Upper lobe of right lung (tissue), 1 donor: ENCODE measurements at regions not wholly inside any gene's neighbourhood (a gene's known extent, or its start where the extent isn't known, plus 50 kb on each side); places are given as distances from the start of the nearest gene placed in this dataset.

Source experiments
- ATAC-seq: fragments of 200-7000 bp; cut with Tn5 transposase; one replicate; pipeline ENCODE4 v1.9.1; 2020; ENCODE audit warnings: mild to moderate bottlenecking, moderate library complexity
- DNase-seq: peaks from one replicate; pipeline ENCODE4 v3.0.0-alpha.2; 2020
- H3K27ac ChIP-seq: fragments of 200-600 bp; one replicate; pipeline ENCODE4 v1.8.0; 2022
- H3K27me3 ChIP-seq: fragments of 200-600 bp; one replicate; pipeline ENCODE4 v1.8.0; 2022; ENCODE audit warnings: mild to moderate bottlenecking
- H3K36me3 ChIP-seq: fragments of 200-600 bp; one replicate; pipeline ENCODE4 v1.8.0; 2022
- H3K4me1 ChIP-seq: fragments of 200-600 bp; one replicate; pipeline ENCODE4 v1.8.0; 2022
- H3K4me3 ChIP-seq: fragments of 200-600 bp; one replicate; pipeline ENCODE4 v1.8.0; 2022; ENCODE audit warnings: mild to moderate bottlenecking
- H3K9me3 ChIP-seq: fragments of 200-600 bp; one replicate; pipeline ENCODE4 v1.8.0; 2022
- CTCF ChIP-seq: fragments of 200-600 bp; IDR thresholded peaks from one replicate; pipeline ENCODE4 v1.8.0; 2022; ENCODE audit warnings: antibody characterized with exemption
- intact Hi-C: fragments of 100-400 bp; cut with DNase I; formaldehyde crosslinking; loops from one replicate; pipeline ENCODE4 v1.11.0; 2022
- donor health status: DM: no; HTN: yes; CAD: no; lungs with severe emphysema.

GRCh38 chr14:76282581-76282980, 93.4 kb upstream of the ESRRB start:
- TF ChIP-seq CTCF, result no peak
- no peaks in the 10 kb centered on the region for H3K9me3 ChIP-seq
- intact Hi-C loops, result no loop called here
- H3K4me1 ChIP-seq, result no peaks in the 10 kb centered on the region
- ATAC-seq, result no peak
- H3K27ac ChIP-seq, result no peak overlapping the region
- no peak overlapping the region for H3K4me3 ChIP-seq
- DNase-seq, result no peak
- H3K36me3 ChIP-seq, result no peaks in the 10 kb centered on the region
- no peaks in the 10 kb centered on the region for H3K27me3 ChIP-seq

- intact Hi-C loops, result no loop called here
- Histone ChIP-seq H3K4me1 (no peaks in the 10 kb centered on the region), H3K4me3 (no peak overlapping the region), H3K27me3 (no peaks in the 10 kb centered on the region), H3K9me3 (no peaks in the 10 kb centered on the region), H3K27ac (no peak overlapping the region), H3K36me3 (no peaks in the 10 kb centered on the region)
- TF ChIP-seq CTCF, result no peak
- DNase-seq (no peak), ATAC-seq (no peak)
These were observed 88.9 kb upstream of the ESRRB start for GRCh38 chr14:76287063-76287462.

GRCh38 chr14:76289276-76289675, 86.7 kb upstream of the ESRRB start:
- no peak for TF ChIP-seq CTCF

GRCh38 chr14:76292561-76292960, 83.4 kb upstream of the ESRRB start:
- ATAC-seq (no peak), DNase-seq (no peak)
- Histone ChIP-seq H3K4me1 (no peaks in the 10 kb centered on the region), H3K27me3 (no peaks in the 10 kb centered on the region), H3K9me3 (no peaks in the 10 kb centered on the region), H3K27ac (no peak overlapping the region), H3K36me3 (no peaks in the 10 kb centered on the region), H3K4me3 (no peak overlapping the region)
- intact Hi-C loops, result no loop called here
- TF ChIP-seq CTCF, result no peak

More at GRCh38 chr14:76289276-76289675, 86.7 kb upstream of the ESRRB start:
- ATAC-seq (no peak), DNase-seq (no peak)
- no peaks in the 10 kb centered on the region for H3K4me1 ChIP-seq
- intact Hi-C loops, result no loop called here
- H3K27me3 ChIP-seq, result no peaks in the 10 kb centered on the region
- no peaks in the 10 kb centered on the region for H3K36me3 ChIP-seq
- H3K9me3 ChIP-seq, result no peaks in the 10 kb centered on the region
- no peak overlapping the region for H3K4me3 ChIP-seq
- H3K27ac ChIP-seq, result no peak overlapping the region

- intact Hi-C loops, result no loop called here
- no peak overlapping the region for H3K27ac ChIP-seq
- no peaks in the 10 kb centered on the region for H3K9me3 ChIP-seq
- DNase-seq (no peak), ATAC-seq (no peak)
- no peak for TF ChIP-seq CTCF
- no peak overlapping the region for H3K4me3 ChIP-seq
- H3K4me1 ChIP-seq, result no peaks in the 10 kb centered on the region
- no peaks in the 10 kb centered on the region for H3K27me3 ChIP-seq
- no peaks in the 10 kb centered on the region for H3K36me3 ChIP-seq
These were observed 82.7 kb upstream of the ESRRB start for GRCh38 chr14:76293221-76293620.

- TF ChIP-seq CTCF, result no peak
- no peak for DNase-seq
These were observed 82.0 kb upstream of the ESRRB start for GRCh38 chr14:76293923-76294322.

More at GRCh38 chr14:76293923-76294322, 82.0 kb upstream of the ESRRB start:
- no peak overlapping the region for H3K4me3 ChIP-seq
- ATAC-seq, result no peak
- intact Hi-C loops, result no loop called here
- no peaks in the 10 kb centered on the region for H3K9me3 ChIP-seq
- H3K4me1 ChIP-seq, result no peaks in the 10 kb centered on the region
- no peaks in the 10 kb centered on the region for H3K36me3 ChIP-seq
- no peak overlapping the region for H3K27ac ChIP-seq
- no peaks in the 10 kb centered on the region for H3K27me3 ChIP-seq
